ENCODE measurements at regions not wholly inside any gene's neighbourhood (a gene's known extent, or its start where the extent isn't known, plus 50 kb on each side); places are given as distances from the start of the nearest gene placed in this dataset.
"Not testable (repeated sequence)": the region's sequence is repeated elsewhere in the genome, so short reads cannot be mapped to it uniquely, and the experiment has no call there.

- TF ChIP-seq EZH2 (IDR thresholded peaks at IDR 0.05; ENCODE audit: borderline replicate concordance, low read length) (no peak), CTCF (IDR thresholded peaks at IDR 0.05; ENCODE audit: low read length) (no peak)
- H3K9ac ChIP-seq (ENCODE audit: low read length): no peak overlapping the region
Measured at GRCh38 chr2:2645162-2645855, 314.2 kb upstream of the MYT1L start.

GRCh38 chr2:2644751-2645150, 313.7 kb upstream of the MYT1L start:
- H2AFZ ChIP-seq (ENCODE audit: low read length); H3K4me1 ChIP-seq (ENCODE audit: insufficient read depth, low read length, severe bottlenecking); H3K36me3 ChIP-seq (ENCODE audit: insufficient read depth, low read length); H4K20me1 ChIP-seq (ENCODE audit: insufficient read depth, low read length); H3K4me2 ChIP-seq (ENCODE audit: low read length); H3F3A ChIP-seq (ENCODE audit: insufficient read depth, low read length); H3K27me3 ChIP-seq (ENCODE audit: insufficient read depth, low read length); H3K4me3 ChIP-seq (ENCODE audit: low read depth, low read length, poor library complexity, severe bottlenecking); H3K9me3 ChIP-seq (ENCODE audit: low read length); H3K9me2 ChIP-seq (ENCODE audit: low read depth, low read length); H3K79me2 ChIP-seq (ENCODE audit: insufficient read depth, low read length); H3K9ac ChIP-seq (ENCODE audit: low read length); H3K27ac ChIP-seq (ENCODE audit: low read depth, low read length, poor library complexity, severe bottlenecking): not testable (repeated sequence)

More at GRCh38 chr2:2645162-2645855, 314.2 kb upstream of the MYT1L start:
- Histone ChIP-seq H3F3A (ENCODE audit: insufficient read depth, low read length) (no peaks in the 10 kb centered on the region), H3K36me3 (ENCODE audit: insufficient read depth, low read length) (no peaks in the 10 kb centered on the region), H3K79me2 (ENCODE audit: insufficient read depth, low read length) (no peaks in the 10 kb centered on the region), H2AFZ (ENCODE audit: low read length) (no peak overlapping the region), H4K20me1 (ENCODE audit: insufficient read depth, low read length) (no peaks in the 10 kb centered on the region), H3K4me2 (ENCODE audit: low read length) (no peak overlapping the region), H3K4me1 (ENCODE audit: insufficient read depth, low read length, severe bottlenecking) (no peaks in the 10 kb centered on the region), H3K27ac (ENCODE audit: low read depth, low read length, poor library complexity, severe bottlenecking) (no peak overlapping the region), H3K9me3 (ENCODE audit: low read length) (no peaks in the 10 kb centered on the region), H3K27me3 (ENCODE audit: insufficient read depth, low read length) (no peaks in the 10 kb centered on the region), H3K9me2 (ENCODE audit: low read depth, low read length) (no peaks in the 10 kb centered on the region), H3K4me3 (ENCODE audit: low read depth, low read length, poor library complexity, severe bottlenecking) (no peak overlapping the region)

GRCh38 chr2:2644040-2644439, 313.0 kb upstream of the MYT1L start:
- H2AFZ ChIP-seq (ENCODE audit: low read length): no peak overlapping the region
- H3K36me3 ChIP-seq (ENCODE audit: insufficient read depth, low read length): no peaks in the 10 kb centered on the region
- H3K4me1 ChIP-seq (ENCODE audit: insufficient read depth, low read length, severe bottlenecking): no peaks in the 10 kb centered on the region
- no peaks in the 10 kb centered on the region for H3F3A ChIP-seq (ENCODE audit: insufficient read depth, low read length)
- TF ChIP-seq EZH2 (IDR thresholded peaks at IDR 0.05; ENCODE audit: borderline replicate concordance, low read length): no peak
- no peak for TF ChIP-seq CTCF (IDR thresholded peaks at IDR 0.05; ENCODE audit: low read length)
- H3K4me3 ChIP-seq (ENCODE audit: low read depth, low read length, poor library complexity, severe bottlenecking): no peak overlapping the region
- no peaks in the 10 kb centered on the region for H3K9me3 ChIP-seq (ENCODE audit: low read length)
- H3K79me2 ChIP-seq (ENCODE audit: insufficient read depth, low read length): no peaks in the 10 kb centered on the region
- H3K9me2 ChIP-seq (ENCODE audit: low read depth, low read length): no peaks in the 10 kb centered on the region
- no peak overlapping the region for H3K27ac ChIP-seq (ENCODE audit: low read depth, low read length, poor library complexity, severe bottlenecking)
- H3K4me2 ChIP-seq (ENCODE audit: low read length): no peak overlapping the region
- H3K27me3 ChIP-seq (ENCODE audit: insufficient read depth, low read length): no peaks in the 10 kb centered on the region
- H4K20me1 ChIP-seq (ENCODE audit: insufficient read depth, low read length): no peaks in the 10 kb centered on the region
- no peak overlapping the region for H3K9ac ChIP-seq (ENCODE audit: low read length)
